Testis (tissue), 2 donors: ENCODE measurements at regions not wholly inside any gene's neighbourhood (a gene's known extent, or its start where the extent isn't known, plus 50 kb on each side); places are given as distances from the start of the nearest gene placed in this dataset.
"Not testable (repeated sequence)": the region's sequence is repeated elsewhere in the genome, so short reads cannot be mapped to it uniquely, and the experiment has no call there.

ENCODE experiments used
- CTCF ChIP-seq, 3 experiments: fragments of 450-650 bp in 2 of 3; fragments of 200-600 bp in 1 of 3; sonication (generic) in 1 of 3; IDR thresholded peaks; one replicate each; pipeline ENCODE4 v1.5.1; 2016 to 2019; ENCODE audit warnings: antibody characterized with exemption in 3 of 3, mild to moderate bottlenecking in 2 of 3, moderate library complexity in 1 of 3
- POLR2A ChIP-seq: fragments of 450-650 bp; IDR thresholded peaks from one replicate; pipeline ENCODE4 v1.6.1; 2017; ENCODE audit warnings: antibody characterized with exemption, mild to moderate bottlenecking, moderate library complexity

- TF ChIP-seq CTCF (IDR thresholded peaks at IDR 0.05); POLR2A: not testable (repeated sequence)
These were observed 1908.7 kb downstream of the PCDH9 start for GRCh38 chr13:65321423-65321822.
